SIG-M5 treated with dmso at 0.1 percent for 504 hours (cell line): ENCODE measurements at regions not wholly inside any gene's neighbourhood (a gene's known extent, or its start where the extent isn't known, plus 50 kb on each side); places are given as distances from the start of the nearest gene placed in this dataset.

Source experiments
- DNase-seq: peaks from one replicate; lab custom pipeline; 2025; ENCODE audit not compliant: unreplicated experiment; lab: John Stamatoyannopoulos, UW

DNA sequence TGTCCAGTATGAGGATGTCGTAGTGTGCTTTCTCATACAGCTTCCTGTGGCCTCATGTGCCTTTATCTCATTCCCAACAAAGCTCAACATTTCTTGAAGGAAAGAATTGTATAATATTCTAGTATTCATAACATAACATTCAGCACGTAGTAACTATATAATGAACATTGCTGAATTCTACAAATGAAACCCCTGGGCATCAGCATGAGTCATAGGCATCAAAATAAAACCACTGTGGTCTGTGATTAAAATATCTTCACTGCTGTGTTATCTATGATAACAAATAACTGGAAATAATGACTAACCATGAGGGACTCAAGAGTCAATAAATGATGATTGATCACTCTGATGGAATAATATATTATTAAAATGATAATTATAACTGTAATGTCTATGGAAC, 255.2 kb downstream of the EMP1 start:
- no peak for DNase-seq

DNA sequence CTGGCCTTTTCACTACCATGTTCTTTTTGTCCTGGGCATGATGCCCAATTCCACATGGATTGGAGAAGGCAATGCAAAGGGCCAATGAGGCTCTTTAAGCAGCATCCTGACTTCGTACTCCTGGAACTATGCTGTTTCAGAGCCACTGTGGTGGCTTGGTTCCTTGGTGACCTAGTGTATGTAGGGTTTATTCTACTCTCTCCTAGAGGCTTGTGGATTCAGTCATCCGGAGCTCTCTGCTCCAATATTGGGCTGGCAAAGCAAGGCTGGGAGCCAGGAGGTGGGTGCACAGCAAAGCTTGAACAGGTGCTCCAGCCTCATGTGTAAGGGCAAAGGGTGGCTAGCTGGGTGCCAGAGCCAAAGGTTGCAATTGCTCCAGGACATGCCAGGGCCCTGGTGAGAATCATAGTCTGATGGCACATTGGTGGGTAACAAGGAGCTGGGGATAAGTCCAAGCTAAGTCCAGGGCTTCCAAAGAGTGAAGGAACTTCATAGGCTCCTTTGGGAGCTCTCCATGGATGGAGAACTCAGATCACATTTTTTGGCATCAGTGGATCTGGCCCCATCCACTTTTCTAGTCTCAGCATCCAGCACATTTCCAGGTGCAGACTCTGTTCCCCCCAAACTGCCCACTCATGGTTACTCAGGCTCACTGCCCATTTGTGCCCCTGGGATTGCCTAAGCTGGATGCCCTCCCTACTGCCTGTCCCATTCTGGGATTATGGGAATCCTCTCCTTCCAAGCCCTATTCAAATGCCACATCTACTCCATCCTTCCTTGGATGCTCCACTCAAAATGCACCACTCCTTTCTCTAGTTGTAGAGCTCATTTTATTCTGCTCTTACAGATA, 253.9 kb downstream of the EMP1 start:
- DNase-seq, result no peak

GRCh38 chr12:13444076-13444475, 247.6 kb downstream of the EMP1 start:
- peak; percentile 2 for DNase-seq

DNA sequence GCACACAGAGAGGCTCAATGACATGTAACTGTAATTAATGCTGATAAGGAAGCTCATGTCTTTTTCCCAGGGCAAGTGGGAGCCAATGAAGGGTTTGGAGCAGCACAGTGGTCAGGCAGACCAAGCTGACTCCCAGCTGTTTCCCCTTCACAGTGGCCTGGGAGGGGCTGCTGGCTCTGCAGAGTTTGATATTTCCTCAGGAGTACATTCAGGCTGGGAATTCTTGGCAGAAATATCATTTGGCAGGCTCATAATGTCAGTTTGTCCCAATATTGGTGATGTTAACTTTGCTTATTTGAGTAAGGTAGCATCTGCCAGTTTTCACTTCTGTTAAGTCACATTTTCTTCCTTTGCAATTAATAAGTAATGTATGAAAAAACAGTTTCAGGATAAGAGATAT, 247.0 kb downstream of the EMP1 start:
- DNase-seq, result no peak

DNA sequence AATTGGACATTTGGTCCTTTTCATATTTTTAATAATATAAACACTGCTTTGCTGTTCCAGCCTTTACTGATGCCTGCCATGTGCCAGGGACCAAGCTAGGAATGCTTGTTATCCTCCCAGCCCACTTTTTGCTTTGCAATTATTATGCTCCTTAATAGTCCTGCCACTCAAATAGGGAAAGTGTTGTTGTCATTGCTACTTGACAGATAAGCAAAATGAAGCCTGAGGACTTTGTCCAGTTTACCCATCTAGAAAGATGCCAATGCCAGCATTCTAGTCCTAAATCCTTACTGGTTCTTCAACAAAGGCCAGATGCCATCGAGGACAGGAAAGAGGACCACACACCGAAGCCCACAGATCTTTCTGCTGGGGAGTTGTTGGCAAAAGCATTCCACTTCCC, 246.5 kb downstream of the EMP1 start:
- DNase-seq, result no peak

DNA sequence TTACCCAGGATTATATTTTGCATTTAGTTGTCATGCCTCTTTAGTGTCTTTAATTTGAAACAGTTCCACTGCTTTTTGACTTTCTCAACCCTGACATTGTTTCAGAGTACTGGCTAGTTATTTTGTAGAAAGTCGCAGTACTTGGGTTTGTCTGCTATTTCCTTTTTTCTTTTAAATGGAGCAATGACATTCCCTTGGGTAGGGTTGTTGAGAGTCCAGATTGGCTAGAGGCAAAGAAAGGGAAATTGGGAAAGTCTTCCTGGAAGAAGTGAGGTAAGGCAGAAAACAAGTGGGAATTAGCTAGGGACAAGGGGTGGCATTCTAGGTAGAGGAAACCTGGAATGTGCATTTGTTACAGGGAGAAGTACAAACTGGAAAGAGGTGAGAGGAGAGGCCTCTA, 245.9 kb downstream of the EMP1 start:
- DNase-seq, result no peak

DNA sequence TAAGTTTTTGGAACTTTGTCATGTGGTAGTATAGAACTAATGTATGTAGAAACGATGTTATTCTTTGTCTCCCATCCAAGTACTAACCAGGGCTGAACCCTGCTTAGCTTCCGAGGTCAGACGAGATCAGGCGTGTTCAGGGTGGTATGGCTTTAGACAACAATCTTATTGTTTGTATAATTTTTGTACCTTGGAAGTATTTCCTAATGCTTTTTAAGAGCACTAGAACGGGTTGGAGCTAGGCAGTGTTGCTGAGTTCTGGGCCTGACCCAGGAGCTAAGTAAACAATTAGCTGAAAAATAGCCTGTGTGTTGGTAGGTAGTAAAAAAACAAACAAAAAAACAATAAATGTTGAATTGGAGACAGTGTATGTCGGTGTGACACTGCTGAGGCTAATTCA, 244.3 kb downstream of the EMP1 start:
- DNase-seq, result no peak

DNA sequence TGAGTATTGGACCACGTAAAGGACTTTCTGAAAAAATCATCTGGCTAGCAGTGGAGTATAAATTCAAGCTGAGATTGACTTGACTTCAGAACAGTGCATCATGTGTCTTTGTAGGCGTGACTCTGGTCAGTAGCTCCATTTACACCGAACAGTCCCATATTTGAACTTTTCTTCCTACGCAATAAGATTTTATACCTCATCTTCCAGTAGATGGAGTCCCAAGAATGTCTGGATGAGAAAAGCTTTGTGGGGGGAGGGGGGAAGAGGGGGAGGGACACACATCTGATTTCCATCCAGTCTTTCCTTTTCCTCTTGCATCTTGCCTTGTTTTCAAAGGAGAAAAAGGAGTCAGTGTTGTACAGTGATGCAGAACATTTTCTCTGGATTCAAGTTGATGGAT, 241.0 kb downstream of the EMP1 start:
- DNase-seq, result no peak

DNA sequence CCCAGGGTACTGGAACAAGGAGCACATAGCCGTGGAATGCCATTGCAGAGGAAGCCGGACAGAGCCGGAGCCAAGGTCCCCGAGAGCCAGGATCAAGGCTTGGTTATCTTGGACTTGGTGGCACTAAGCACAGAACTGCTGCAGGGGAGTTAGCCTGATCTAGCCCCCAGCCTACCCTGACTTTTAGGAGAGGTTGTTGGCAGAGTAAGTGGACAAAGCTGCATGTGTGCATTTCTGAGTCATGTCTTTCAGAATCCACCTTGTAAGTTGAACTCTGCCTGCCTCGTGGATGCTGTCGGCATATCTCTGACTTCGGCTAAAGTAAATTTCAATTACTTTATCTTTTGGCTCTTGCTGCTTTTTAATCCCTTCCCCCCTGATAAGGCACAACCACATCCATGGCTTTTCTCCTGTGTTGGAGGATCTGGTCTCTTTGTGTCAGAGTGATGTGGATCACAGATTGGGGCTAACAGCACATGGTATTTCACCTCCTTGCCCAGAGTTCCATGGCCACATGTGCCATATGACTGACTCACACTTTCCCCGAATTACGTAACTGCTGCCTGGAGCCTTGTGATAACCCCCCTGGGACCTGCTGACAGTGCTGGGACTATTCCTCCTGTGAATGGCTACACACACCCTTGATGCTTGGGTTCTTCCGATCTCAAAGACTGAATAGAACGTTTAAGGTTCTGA, 240.3 kb downstream of the EMP1 start:
- DNase-seq, result no peak

GRCh38 chr12:13436182-13436581, 239.7 kb downstream of the EMP1 start:
- no peak for DNase-seq

DNA sequence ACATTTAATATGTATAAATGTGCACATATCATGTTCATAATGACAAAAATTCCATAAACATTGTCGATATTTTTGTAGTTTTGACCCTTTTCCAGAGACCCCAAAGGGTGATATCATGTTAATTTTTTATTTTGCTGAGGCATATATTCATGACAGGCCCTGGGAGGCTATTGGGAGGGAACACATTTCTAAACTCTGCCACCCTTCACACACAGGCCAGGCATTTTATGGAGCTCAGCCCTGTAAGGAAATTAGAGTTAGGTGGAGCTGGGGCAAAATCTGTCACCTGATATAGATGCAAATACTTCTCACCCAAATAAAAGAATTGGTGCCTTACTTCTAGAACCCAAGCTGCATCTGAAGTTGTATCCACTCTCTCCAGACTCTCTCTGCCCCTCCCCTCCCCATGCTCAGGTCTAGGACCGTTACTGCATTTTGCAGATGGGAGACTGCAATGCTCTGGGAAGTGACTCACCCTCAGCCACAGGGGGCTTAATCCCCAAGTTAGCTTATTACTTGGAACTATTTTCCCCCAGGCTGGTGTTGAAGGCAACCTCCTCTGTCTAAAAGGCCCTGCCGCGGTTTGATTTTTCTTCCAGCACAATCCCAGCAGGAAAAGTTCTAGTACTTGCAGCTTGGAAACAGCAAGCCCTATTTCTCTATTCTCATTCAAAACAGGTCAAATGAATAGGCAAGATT, 238.9 kb downstream of the EMP1 start:
- DNase-seq, result no peak

GRCh38 chr12:13433768-13434167, 237.2 kb downstream of the EMP1 start:
- DNase-seq, result no peak

- DNase-seq, result no peak
Measured at GRCh38 chr12:13431041-13431440, 234.5 kb downstream of the EMP1 start.

DNA sequence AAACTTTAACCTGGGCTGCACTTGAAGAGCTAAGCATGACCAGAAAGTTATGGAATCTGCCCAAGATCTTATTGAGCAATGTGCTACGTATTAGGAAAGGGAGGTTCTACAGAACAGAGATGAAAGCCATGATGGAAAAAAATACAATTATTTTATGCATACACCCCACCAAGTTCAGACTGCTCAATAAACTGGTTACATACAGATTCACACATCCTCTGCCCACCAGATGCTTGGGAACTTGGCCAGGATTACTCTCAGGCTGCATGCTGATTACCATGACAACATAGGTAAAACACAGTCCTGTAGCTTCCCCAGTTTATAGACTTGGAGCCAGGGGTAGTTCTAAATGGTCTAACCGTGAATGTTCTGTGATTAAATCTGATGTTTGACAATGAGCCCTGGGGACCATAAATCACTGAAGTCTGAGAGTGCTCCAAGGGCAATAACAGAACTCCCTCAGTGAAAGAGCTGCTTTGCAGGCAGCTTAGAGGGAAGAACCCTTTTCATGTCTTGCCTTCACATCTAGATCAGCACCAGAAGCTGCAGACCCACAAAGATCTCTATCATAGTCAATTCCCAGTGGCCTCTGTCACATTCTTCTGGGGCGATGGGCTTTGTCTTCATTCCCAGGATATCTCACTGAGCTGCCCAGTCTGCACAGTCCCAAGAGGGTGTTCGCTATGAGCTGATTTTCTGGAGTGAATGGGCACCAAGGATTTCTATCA, 232.2 kb downstream of the EMP1 start:
- DNase-seq, result no peak

GRCh38 chr12:13425766-13426165, 229.2 kb downstream of the EMP1 start:
- no peak for DNase-seq

GRCh38 chr12:13422291-13422690, 225.8 kb downstream of the EMP1 start:
- DNase-seq, result no peak

- DNase-seq, result no peak
Measured at GRCh38 chr12:13417516-13417915, 221.0 kb downstream of the EMP1 start.

DNA sequence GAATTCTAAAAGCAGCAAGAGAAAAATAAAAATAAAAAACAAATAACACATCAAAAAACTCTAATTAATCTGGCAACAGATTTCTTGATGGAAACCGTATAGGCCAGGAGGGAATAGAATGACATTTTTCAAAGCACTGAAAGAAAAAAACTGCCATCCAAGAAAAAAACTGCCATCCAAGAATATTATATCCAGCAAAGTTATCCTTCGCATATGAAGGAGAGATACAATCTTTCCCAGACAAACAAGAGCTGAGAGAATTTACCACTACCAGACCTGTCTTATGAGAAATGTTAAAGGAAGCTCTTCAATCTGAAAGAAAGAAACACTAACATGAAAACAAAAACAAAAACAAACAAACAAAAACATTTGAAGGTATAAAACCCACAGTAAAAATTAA, 214.8 kb downstream of the EMP1 start:
- DNase-seq, result no peak

- no peak for DNase-seq
Measured at GRCh38 chr12:13405961-13406703, 209.6 kb downstream of the EMP1 start.

GRCh38 chr12:13404631-13405473, 208.3 kb downstream of the EMP1 start:
- DNase-seq, result no peak
